ENCODE measurements at regions not wholly inside any gene's neighbourhood (a gene's known extent, or its start where the extent isn't known, plus 50 kb on each side); places are given as distances from the start of the nearest gene placed in this dataset.
"Not testable (repeated sequence)": the region's sequence is repeated elsewhere in the genome, so short reads cannot be mapped to it uniquely, and the experiment has no call there.

- H3K4me3 ChIP-seq = no peak overlapping the region
- H3K27ac ChIP-seq = no peak overlapping the region
- peaks cover 0 to 7% (median 0%) of the 10 kb centered on the region in 3 donors for H3K9me3 ChIP-seq
- no peaks in the 10 kb centered on the region for H3K4me1 ChIP-seq
- intact Hi-C loops (cut with DNase I) = no loop called here
- TF ChIP-seq POLR2A (IDR thresholded peaks at IDR 0.05) (no peak), CTCF (IDR thresholded peaks at IDR 0.05) (no peak)
- H3K36me3 ChIP-seq = no peaks in the 10 kb centered on the region
- H3K27me3 ChIP-seq = no peaks in the 10 kb centered on the region
- no peak for DNase-seq
Observed at GRCh38 chr11:50178737-50179136, 146.1 kb downstream of the OR4C45 start.

GRCh38 chr11:50181334-50181733, 148.7 kb downstream of the OR4C45 start:
- Histone ChIP-seq H3K4me1 (no peaks in the 10 kb centered on the region), H3K4me3 (no peak overlapping the region), H3K27ac (no peak overlapping the region), H3K9me3 (peaks cover 0 to 11% (median 0%) of the 10 kb centered on the region in 3 donors), H3K36me3 (no peaks in the 10 kb centered on the region), H3K27me3 (no peaks in the 10 kb centered on the region)
- WGBS, 2 donors = 62 to 65% methylated on average over 2 of the region's 2 CpGs
- no peak for DNase-seq
- TF ChIP-seq CTCF (IDR thresholded peaks at IDR 0.05) (no peak), POLR2A (IDR thresholded peaks at IDR 0.05) (no peak)
- intact Hi-C loops (cut with DNase I) = no loop called here

- WGBS, 2 donors = 86 to 100% methylated on average over 2 of the region's 2 CpGs
- no peak for DNase-seq
- Histone ChIP-seq H3K27ac (no peak overlapping the region), H3K4me3 (no peak overlapping the region), H3K9me3 (peaks cover 0 to 11% (median 0%) of the 10 kb centered on the region in 3 donors), H3K36me3 (no peaks in the 10 kb centered on the region), H3K4me1 (no peaks in the 10 kb centered on the region), H3K27me3 (no peaks in the 10 kb centered on the region)
- intact Hi-C loops (cut with DNase I) = no loop called here
- TF ChIP-seq CTCF (IDR thresholded peaks at IDR 0.05) (no peak), POLR2A (IDR thresholded peaks at IDR 0.05) (no peak)
Observed at GRCh38 chr11:50182486-50182885, 149.8 kb downstream of the OR4C45 start.

GRCh38 chr11:50183170-50183569, 150.5 kb downstream of the OR4C45 start:
- intact Hi-C loops (cut with DNase I) = not testable (repeated sequence)

GRCh38 chr11:50186146-50186545, 153.5 kb downstream of the OR4C45 start:
- Histone ChIP-seq H3K36me3 (no peaks in the 10 kb centered on the region), H3K4me1 (no peaks in the 10 kb centered on the region), H3K27me3 (no peaks in the 10 kb centered on the region), H3K4me3 (no peak overlapping the region), H3K27ac (no peak overlapping the region), H3K9me3 (peaks cover 0 to 11% (median 0%) of the 10 kb centered on the region in 3 donors)
- DNase-seq = no peak
- WGBS, 2 donors = 17 to 50% methylated on average over 1 of the region's 1 CpG
- TF ChIP-seq POLR2A (IDR thresholded peaks at IDR 0.05) (no peak), CTCF (IDR thresholded peaks at IDR 0.05) (no peak)
- intact Hi-C loops (cut with DNase I) = no loop called here

More at GRCh38 chr11:50183170-50183569, 150.5 kb downstream of the OR4C45 start:
- not testable (repeated sequence) for H3K27me3 ChIP-seq, H3K4me3 ChIP-seq, H3K27ac ChIP-seq, DNase-seq, H3K4me1 ChIP-seq, H3K36me3 ChIP-seq
- WGBS, 2 donors = 60 to 90% methylated on average over 1 to 6 of the region's 19 CpGs
- H3K9me3 ChIP-seq = peaks cover 0 to 11% (median 0%) of the 10 kb centered on the region in 3 donors

DNA sequence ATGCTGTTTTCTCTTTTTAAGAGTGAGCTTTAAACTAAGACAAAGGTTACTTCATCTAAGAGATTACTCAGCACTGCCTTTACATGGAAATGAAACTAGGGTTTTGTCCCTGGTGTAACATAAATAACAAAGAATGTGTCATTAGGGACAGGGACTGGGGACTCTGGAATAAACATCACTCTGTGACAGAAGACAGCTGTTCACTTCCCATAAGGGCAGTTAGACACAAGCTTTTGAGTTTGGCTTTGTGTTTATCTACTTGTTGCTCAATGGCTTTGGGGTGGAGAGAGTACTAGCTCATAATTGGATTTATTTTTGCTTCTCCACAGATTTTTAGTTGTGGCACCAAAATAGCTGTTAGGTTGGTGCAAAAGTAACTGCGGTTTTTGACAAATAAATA, 154.5 kb downstream of the OR4C45 start:
- no peak for DNase-seq
- intact Hi-C loops (cut with DNase I) = no loop called here
- no peak overlapping the region for H3K27ac ChIP-seq
- H3K27me3 ChIP-seq = no peaks in the 10 kb centered on the region
- no peaks in the 10 kb centered on the region for H3K36me3 ChIP-seq
- H3K4me3 ChIP-seq = no peak overlapping the region
- peaks cover 0 to 11% (median 0%) of the 10 kb centered on the region in 3 donors for H3K9me3 ChIP-seq
- H3K4me1 ChIP-seq = no peaks in the 10 kb centered on the region
- TF ChIP-seq CTCF (IDR thresholded peaks at IDR 0.05) (no peak), POLR2A (IDR thresholded peaks at IDR 0.05) (no peak)
- WGBS, 2 donors = 18 to 27% methylated on average over 1 of the region's 1 CpG

Measured in esophagus squamous epithelium (tissue), 5 donors.